ENCODE measurements at regions not wholly inside any gene's neighbourhood (a gene's known extent, or its start where the extent isn't known, plus 50 kb on each side); places are given as distances from the start of the nearest gene placed in this dataset.

DNA sequence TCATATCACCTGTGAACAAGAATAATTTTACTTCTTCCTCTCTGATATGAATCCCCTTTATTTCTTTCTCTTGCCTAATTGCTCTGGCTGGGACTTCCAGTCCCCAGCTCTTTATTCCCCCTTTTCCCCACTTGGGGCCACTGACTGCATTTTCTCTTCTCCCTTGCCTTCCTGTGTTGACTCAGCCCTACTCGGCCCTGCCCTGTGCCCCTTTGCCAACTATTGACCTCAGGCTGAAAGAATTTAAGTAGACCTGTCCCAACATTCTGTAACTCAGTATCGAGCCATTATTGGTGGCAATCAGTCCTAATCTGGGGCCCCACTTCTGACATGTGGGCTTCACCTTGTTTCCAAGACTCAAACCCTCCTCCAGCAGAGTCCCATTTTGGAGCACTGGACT lies 60.6 kb upstream of the STUM start:
- TF ChIP-seq, protein P1, sequence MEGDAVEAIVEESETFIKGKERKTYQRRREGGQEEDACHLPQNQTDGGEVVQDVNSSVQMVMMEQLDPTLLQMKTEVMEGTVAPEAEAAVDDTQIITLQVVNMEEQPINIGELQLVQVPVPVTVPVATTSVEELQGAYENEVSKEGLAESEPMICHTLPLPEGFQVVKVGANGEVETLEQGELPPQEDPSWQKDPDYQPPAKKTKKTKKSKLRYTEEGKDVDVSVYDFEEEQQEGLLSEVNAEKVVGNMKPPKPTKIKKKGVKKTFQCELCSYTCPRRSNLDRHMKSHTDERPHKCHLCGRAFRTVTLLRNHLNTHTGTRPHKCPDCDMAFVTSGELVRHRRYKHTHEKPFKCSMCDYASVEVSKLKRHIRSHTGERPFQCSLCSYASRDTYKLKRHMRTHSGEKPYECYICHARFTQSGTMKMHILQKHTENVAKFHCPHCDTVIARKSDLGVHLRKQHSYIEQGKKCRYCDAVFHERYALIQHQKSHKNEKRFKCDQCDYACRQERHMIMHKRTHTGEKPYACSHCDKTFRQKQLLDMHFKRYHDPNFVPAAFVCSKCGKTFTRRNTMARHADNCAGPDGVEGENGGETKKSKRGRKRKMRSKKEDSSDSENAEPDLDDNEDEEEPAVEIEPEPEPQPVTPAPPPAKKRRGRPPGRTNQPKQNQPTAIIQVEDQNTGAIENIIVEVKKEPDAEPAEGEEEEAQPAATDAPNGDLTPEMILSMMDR (IDR thresholded peaks at IDR 0.05): no peak
- TF ChIP-seq POLR2A (IDR thresholded peaks at IDR 0.05): no peak

Measured in heart left ventricle (tissue), 13 donors.